GM23338 (cell line): ENCODE measurements at regions not wholly inside any gene's neighbourhood (a gene's known extent, or its start where the extent isn't known, plus 50 kb on each side); places are given as distances from the start of the nearest gene placed in this dataset.

ENCODE experiments used
- ATAC-seq: fragments of 200-7000 bp; cut with Tn5 transposase; 3 replicates; pipeline ENCODE4 v1.9.1; 2020
- DNase-seq: peaks from one replicate; pipeline ENCODE4 v3.0.0-alpha.2; 2015; ENCODE audit warnings: low spot score
- H2AFZ ChIP-seq: fragments of 200-600 bp; sonication (generic); 2 replicates; pipeline ENCODE4 v1.8.0; 2016; ENCODE audit warnings: antibody characterized with exemption, mild to moderate bottlenecking, moderate library complexity
- H3F3A ChIP-seq: fragments of 200-600 bp; sonication (generic); replicated peaks from 2 replicates; pipeline ENCODE4 v1.8.0; 2017; ENCODE audit warnings: antibody characterized with exemption, mixed run types, low read depth
- H3K27ac ChIP-seq: fragments of 200-600 bp; sonication (generic); 2 replicates; pipeline ENCODE4 v1.6.1; 2016; ENCODE audit warnings: low read depth
- H3K27me3 ChIP-seq: fragments of 200-600 bp; sonication (generic); 2 replicates; pipeline ENCODE4 v1.8.0; 2016; ENCODE audit warnings: mild to moderate bottlenecking, mixed run types, moderate library complexity; ENCODE audit not compliant: insufficient read depth
- H3K36me3 ChIP-seq: fragments of 200-600 bp; sonication (generic); 2 replicates; pipeline ENCODE4 v1.8.0; 2016; ENCODE audit warnings: mild to moderate bottlenecking; ENCODE audit not compliant: insufficient read depth
- H3K4me1 ChIP-seq: fragments of 200-600 bp; sonication (generic); 2 replicates; pipeline ENCODE4 v1.8.0; 2016; ENCODE audit warnings: mild to moderate bottlenecking, moderate library complexity; ENCODE audit not compliant: insufficient read depth
- H3K4me2 ChIP-seq: fragments of 200-600 bp; sonication (generic); 2 replicates; pipeline ENCODE4 v1.7.1; 2017; ENCODE audit warnings: mixed run types
- H3K4me3 ChIP-seq: fragments of 200-600 bp; sonication (generic); 2 replicates; pipeline ENCODE4 v1.6.1; 2016; ENCODE audit warnings: mixed run types
- H3K79me2 ChIP-seq: fragments of 200-600 bp; sonication (generic); replicated peaks from 2 replicates; pipeline ENCODE4 v1.8.0; 2017; ENCODE audit warnings: mild to moderate bottlenecking; ENCODE audit not compliant: insufficient read depth
- H3K9me2 ChIP-seq: fragments of 200-600 bp; sonication (generic); 2 replicates; pipeline ENCODE4 v1.8.0; 2017; ENCODE audit not compliant: insufficient read depth
- H4K20me1 ChIP-seq: fragments of 200-600 bp; sonication (generic); replicated peaks from 2 replicates; pipeline ENCODE4 v1.8.0; 2017; ENCODE audit warnings: mild to moderate bottlenecking; ENCODE audit not compliant: insufficient read depth
- H3K27ac Mint-ChIP-seq: 2 replicates; pipeline ENCODE4 v1.8.0; 2020; ENCODE audit warnings: inconsistent platforms, mild to moderate bottlenecking, moderate library complexity, mixed read lengths
- H3K27me3 Mint-ChIP-seq: 3 replicates; pipeline ENCODE4 v1.8.0; 2022; ENCODE audit warnings: low read depth, mild to moderate bottlenecking, moderate library complexity, mixed read lengths, inconsistent platforms; ENCODE audit not compliant: insufficient read depth, poor library complexity
- H3K36me3 Mint-ChIP-seq: 3 replicates; pipeline ENCODE4 v1.8.0; 2021; ENCODE audit warnings: low read depth, mild to moderate bottlenecking, inconsistent platforms, moderate library complexity, mixed read lengths
- H3K4me1 Mint-ChIP-seq: 3 replicates; pipeline ENCODE4 v1.8.0; 2020; ENCODE audit warnings: mild to moderate bottlenecking, inconsistent platforms, mixed read lengths
- H3K4me3 Mint-ChIP-seq: 3 replicates; pipeline ENCODE4 v1.8.0; 2021; ENCODE audit warnings: moderate library complexity, mild to moderate bottlenecking, inconsistent platforms, mixed read lengths
- H3K9me3 Mint-ChIP-seq: 3 replicates; pipeline ENCODE4 v1.8.0; 2020; ENCODE audit warnings: moderate library complexity, mild to moderate bottlenecking, inconsistent platforms, mixed read lengths
- CREB1 ChIP-seq: fragments of 250-450 bp; sonication (Bioruptor Pico); IDR thresholded peaks from 2 replicates; pipeline ENCODE4 v1.5.0; 2020; ENCODE audit warnings: low read depth, mild to moderate bottlenecking, moderate library complexity
- CTCF ChIP-seq, 2 experiments: fragments of 200-600 bp in 1 of 2; sonication (generic) in 1 of 2; conservative IDR thresholded peaks; 2 replicates each; pipeline versions ENCODE4 v1.5.1 to v1.6.1; 2016 to 2017; ENCODE audit warnings: antibody characterized with exemption in 2 of 2, low read depth in 2 of 2, mild to moderate bottlenecking in 2 of 2, moderate library complexity in 1 of 2
- ETS1 ChIP-seq: IDR thresholded peaks from 2 replicates; pipeline ENCODE4 v1.6.1; 2016; ENCODE audit warnings: antibody characterized with exemption
- EZH2 ChIP-seq: fragments of 200-600 bp; sonication (generic); IDR thresholded peaks from one replicate; pipeline ENCODE4 v1.8.0; 2017; ENCODE audit warnings: antibody characterized with exemption, mild to moderate bottlenecking, low read depth; ENCODE audit not compliant: unreplicated experiment
- EZH2phosphoT487 ChIP-seq: fragments of 200-600 bp; sonication (generic); IDR thresholded peaks from one replicate; pipeline ENCODE4 v1.8.1; 2018; ENCODE audit warnings: antibody characterized with exemption; ENCODE audit not compliant: unreplicated experiment
- JUNB ChIP-seq: IDR thresholded peaks from one replicate; pipeline ENCODE4 v1.6.1; 2016; ENCODE audit warnings: antibody characterized with exemption; ENCODE audit not compliant: unreplicated experiment
- NANOG ChIP-seq: IDR thresholded peaks from 2 replicates; pipeline ENCODE4 v1.6.1; 2016; ENCODE audit warnings: antibody characterized with exemption, borderline replicate concordance
- POLR2AphosphoS5 ChIP-seq: IDR thresholded peaks from 2 replicates; pipeline ENCODE4 v1.6.1; 2016; ENCODE audit warnings: antibody characterized with exemption, low read depth
- REST ChIP-seq: IDR thresholded peaks from one replicate; pipeline ENCODE4 v1.6.1; 2018; ENCODE audit warnings: antibody characterized with exemption; ENCODE audit not compliant: unreplicated experiment
- STAT1 ChIP-seq: IDR thresholded peaks from one replicate; pipeline ENCODE4 v1.6.1; 2016; ENCODE audit warnings: antibody characterized with exemption; ENCODE audit not compliant: unreplicated experiment
- ZNF331 ChIP-seq: fragments of 250-450 bp; sonication (Bioruptor Pico); IDR thresholded peaks from 2 replicates; pipeline ENCODE4 v1.5.0; 2020; ENCODE audit warnings: low read depth, mild to moderate bottlenecking, moderate library complexity

- Histone ChIP-seq H3K27me3 (no peaks in the 10 kb centered on the region), H3K4me1 (no peaks in the 10 kb centered on the region), H2AFZ (no peak overlapping the region), H3F3A (no peaks in the 10 kb centered on the region), H3K79me2 (no peaks in the 10 kb centered on the region), H3K4me2 (no peak overlapping the region), H3K36me3 (no peaks in the 10 kb centered on the region), H3K27ac (no peak overlapping the region), H4K20me1 (no peaks in the 10 kb centered on the region), H3K4me3 (no peak overlapping the region), H3K9me2 (no peaks in the 10 kb centered on the region)
- no peak for ATAC-seq
- Mint-ChIP-seq H3K36me3 (no peaks in the 10 kb centered on the region), H3K9me3 (no peaks in the 10 kb centered on the region), H3K27ac (no peak overlapping the region), H3K27me3 (no peaks in the 10 kb centered on the region), H3K4me1 (no peaks in the 10 kb centered on the region), H3K4me3 (no peak overlapping the region)
- TF ChIP-seq NANOG, result no peak
- TF ChIP-seq JUNB, result no peak
- TF ChIP-seq EZH2phosphoT487, result no peak
- TF ChIP-seq CREB1 (CRISPR knock-in tag), result no peak
- no peak for TF ChIP-seq STAT1
- TF ChIP-seq REST, result no peak
- TF ChIP-seq ETS1, result no peak
- no peak for TF ChIP-seq ZNF331 (CRISPR knock-in tag)
- DNase-seq, result no peak
Measured at GRCh38 chr13:96934889-96935489, 59.3 kb downstream of the OXGR1 start.

GRCh38 chr13:96925916-96926628 is 68.2 kb downstream of the OXGR1 start:
- Histone ChIP-seq H2AFZ (no peak overlapping the region), H3K36me3 (no peaks in the 10 kb centered on the region), H3K27me3 (no peaks in the 10 kb centered on the region), H3K79me2 (no peaks in the 10 kb centered on the region), H3K9me2 (0 out of 2 replicates have a peak, but pooled peaks cover 12% of the 10 kb centered on the region), H3K4me1 (no peaks in the 10 kb centered on the region), H3F3A (no peaks in the 10 kb centered on the region), H4K20me1 (no peaks in the 10 kb centered on the region), H3K27ac (no peak overlapping the region), H3K4me3 (no peak overlapping the region), H3K4me2 (no peak overlapping the region)
- H3K27ac Mint-ChIP-seq, result no peak overlapping the region
- no peaks in the 10 kb centered on the region for H3K4me1 Mint-ChIP-seq
- ATAC-seq, result no peak
- no peaks in the 10 kb centered on the region; the same call in 2 of the 3 replicates for H3K9me3 Mint-ChIP-seq
- H3K4me3 Mint-ChIP-seq, result no peak overlapping the region
- no peaks in the 10 kb centered on the region for H3K36me3 Mint-ChIP-seq
- no peak for DNase-seq
- H3K27me3 Mint-ChIP-seq, result no peaks in the 10 kb centered on the region
- TF ChIP-seq CTCF (conservative IDR thresholded peaks at IDR 0.05; ENCODE audit: low read depth in 2 of 2) (no peak), EZH2 (no peak), POLR2AphosphoS5 (no peak)
